Endothelial cell of umbilical vein (primary cell): ENCODE measurements at regions not wholly inside any gene's neighbourhood (a gene's known extent, or its start where the extent isn't known, plus 50 kb on each side); places are given as distances from the start of the nearest gene placed in this dataset.

Experiments
- BruUV-seq: library from RNA; stranded (reverse); fragments of 400-500 nt; replicated peaks from 2 replicates; lab custom pipeline; 2021; lab: Mats Ljungman, UMichigan
- CTCF ChIA-PET: fragments of 300-600, 350-600 bp; sonication (Branson Sonifier 250); formaldehyde crosslinking; loops from one replicate; lab custom pipeline; 2021; ENCODE audit warnings: antibody characterized with exemption, inconsistent platforms; lab: Charles Lee
- POLR2A ChIA-PET: fragments of 300-600, 350-600 bp; sonication (Branson Sonifier 250); formaldehyde crosslinking; loops from one replicate; lab custom pipeline; 2021; ENCODE audit warnings: antibody characterized with exemption, inconsistent platforms; lab: Charles Lee
- DNase-seq: peaks from one replicate; pipeline ENCODE4 v3.0.0-alpha.2; 2011; ENCODE audit warnings: low read depth, low spot score
- FAIRE-seq: peaks from 2 replicates; lab custom pipeline; 2011; peaks lifted over from hg19 to GRCh38; lab: Jason Lieb, UNC
- H2AFZ ChIP-seq: 2 replicates; pipeline ENCODE4 v1.6.0; 2012; ENCODE audit warnings: low read depth, low read length, control low read depth, inconsistent platforms
- H3K27ac ChIP-seq: 2 replicates; pipeline ENCODE4 v1.5.1; 2011; ENCODE audit warnings: low read depth, mild to moderate bottlenecking, control low read depth, low read length, moderate library complexity; ENCODE audit not compliant: insufficient read depth
- H3K27me3 ChIP-seq, 2 experiments: 2 replicates each; pipeline versions ENCODE4 v1.6.0 to v1.6.1; 2011; ENCODE audit warnings: low read length in 2 of 2, mixed read lengths in 1 of 2; ENCODE audit not compliant: control insufficient read depth in 2 of 2, insufficient read depth in 2 of 2
- H3K36me3 ChIP-seq, 2 experiments: 2 replicates in 1 of 2; 3 replicates in 1 of 2; pipeline ENCODE4 v1.5.1; 2011; ENCODE audit warnings: low read length in 2 of 2, mild to moderate bottlenecking in 1 of 2, moderate library complexity in 1 of 2; ENCODE audit not compliant: control insufficient read depth in 2 of 2, insufficient read depth in 2 of 2; ENCODE audit errors: extremely low read depth in 1 of 2
- H3K4me1 ChIP-seq: 3 replicates; pipeline ENCODE4 v1.5.1; 2011; ENCODE audit warnings: mild to moderate bottlenecking, low read length; ENCODE audit not compliant: control insufficient read depth, insufficient read depth; ENCODE audit errors: extremely low read depth
- H3K4me2 ChIP-seq: 2 replicates; pipeline ENCODE4 v1.6.1; 2011; ENCODE audit warnings: low read length, control low read depth, mixed read lengths; ENCODE audit not compliant: insufficient read depth
- H3K4me3 ChIP-seq, 3 experiments: fragments of 200-600 bp in 1 of 3; sonication (generic), shearing (Covaris generic) in 1 of 3; replicated peaks in 1 of 3; 2 replicates each; pipeline ENCODE4 v1.5.1; 2011 to 2016; ENCODE audit warnings: control low read depth in 3 of 3, low read length in 3 of 3, mild to moderate bottlenecking in 2 of 3, inconsistent platforms in 1 of 3, low read depth in 1 of 3, moderate library complexity in 1 of 3; ENCODE audit not compliant: insufficient read depth in 1 of 3
- H3K79me2 ChIP-seq: 2 replicates; pipeline ENCODE4 v1.6.0; 2012; ENCODE audit warnings: low read length, inconsistent platforms; ENCODE audit not compliant: control insufficient read depth, insufficient read depth
- H3K9ac ChIP-seq: replicated peaks from 2 replicates; pipeline ENCODE3; 2011; ENCODE audit warnings: low read length, control low read depth; ENCODE audit not compliant: insufficient read depth; ENCODE audit errors: extremely low read depth
- H3K9me1 ChIP-seq: replicated peaks from 3 replicates; pipeline ENCODE4 v1.6.0; 2011; ENCODE audit warnings: mild to moderate bottlenecking, low read length; ENCODE audit not compliant: control insufficient read depth, insufficient read depth; ENCODE audit errors: extremely low read depth
- H3K9me3 ChIP-seq: replicated peaks from 2 replicates; pipeline ENCODE4 v1.5.1; 2012; ENCODE audit warnings: low read length, inconsistent platforms; ENCODE audit not compliant: control insufficient read depth, insufficient read depth
- H4K20me1 ChIP-seq: replicated peaks from 2 replicates; pipeline ENCODE3; 2011; ENCODE audit warnings: mild to moderate bottlenecking, low read length; ENCODE audit not compliant: control insufficient read depth, insufficient read depth; ENCODE audit errors: extremely low read depth
- EZH2 ChIP-seq: IDR thresholded peaks from 2 replicates; pipeline ENCODE4 v1.6.1; 2012; ENCODE audit warnings: borderline replicate concordance, low read depth, mild to moderate bottlenecking, moderate library complexity, low read length, inconsistent platforms; ENCODE audit not compliant: severe bottlenecking
- FOS ChIP-seq: IDR thresholded peaks from 2 replicates; pipeline ENCODE4 v1.6.1; 2011; ENCODE audit warnings: mild to moderate bottlenecking, low read length, moderate library complexity, borderline replicate concordance; ENCODE audit not compliant: insufficient read depth
- GATA2 ChIP-seq: IDR thresholded peaks from 2 replicates; pipeline ENCODE4 v1.7.0; 2011; ENCODE audit warnings: low read depth, mild to moderate bottlenecking, moderate library complexity, mixed read lengths, low read length; ENCODE audit not compliant: insufficient read length, insufficient read depth
- JUN ChIP-seq: IDR thresholded peaks from 2 replicates; pipeline ENCODE4 v1.6.1; 2011; ENCODE audit warnings: borderline replicate concordance, low read depth; ENCODE audit not compliant: insufficient read length, insufficient read depth
- MYC ChIP-seq: IDR thresholded peaks from one replicate; pipeline ENCODE4 v1.6.1; 2011; ENCODE audit warnings: mild to moderate bottlenecking, low read depth, low read length
- POLR2A ChIP-seq: IDR thresholded peaks from 2 replicates; pipeline ENCODE4 v1.6.1; 2012; ENCODE audit warnings: low read depth, mild to moderate bottlenecking, control low read depth, low read length
- POLR2AphosphoS5 ChIP-seq: IDR thresholded peaks from 2 replicates; pipeline ENCODE4 v1.6.1; 2012; ENCODE audit warnings: low read depth, mild to moderate bottlenecking, control low read depth, low read length, moderate library complexity; ENCODE audit not compliant: insufficient read depth
- dilution Hi-C: fragments of 300-500 bp; cut with MboI; formaldehyde crosslinking; loops from one replicate; pipeline ENCODE4 v1.15.0; 2019; ENCODE audit warnings: low sequenced_read_pairs; ENCODE audit not compliant: extremely low pct_ligation_motif_present
- intact Hi-C: fragments of 100-400 bp; cut with micrococcal nuclease; formaldehyde crosslinking; loops from one replicate; pipeline ENCODE4 v1.10.0; 2022
- TF ChIP-seq, protein P1 (sequence below): IDR thresholded peaks from 2 replicates; pipeline ENCODE4 v1.6.1; 2011; ENCODE audit not compliant: insufficient read depth, insufficient read length
- TF ChIP-seq, protein P2 (sequence below), 2 donors: IDR thresholded peaks; 1 replicate in 1 of 2; 2 replicates in 1 of 2; pipeline ENCODE4 v1.5.1; 2011; ENCODE audit warnings: low read length in 2 of 2, mild to moderate bottlenecking in 2 of 2, moderate library complexity in 2 of 2, control low read depth in 1 of 2, inconsistent platforms in 1 of 2, low read depth in 1 of 2; ENCODE audit not compliant: insufficient read depth in 1 of 2; ENCODE audit errors: extremely low read depth in 1 of 2

DNA sequence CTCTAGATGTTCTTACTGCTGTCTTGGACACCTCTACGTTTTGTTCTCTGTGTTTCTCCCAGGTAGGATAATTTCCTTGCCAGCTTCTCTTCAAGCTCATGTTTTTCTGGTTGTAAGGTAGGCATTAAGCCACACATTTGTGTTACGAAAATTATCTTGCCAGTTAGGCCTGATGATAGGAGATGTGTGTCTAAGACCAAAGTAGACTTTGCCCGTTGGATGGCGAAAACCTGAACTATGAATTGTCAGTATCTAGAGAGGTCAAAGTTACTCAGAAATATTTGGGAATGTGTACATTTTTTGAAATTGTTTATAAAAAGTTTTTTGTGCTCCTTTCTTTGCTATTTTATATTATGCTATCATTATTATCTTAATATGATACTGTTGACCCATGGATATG, 72.8 kb downstream of the FHIP1A start:
- H3K9me1 ChIP-seq = no peaks in the 10 kb centered on the region
- POLR2A ChIA-PET = no interaction called here
- dilution Hi-C loops = no loop called here
- CTCF ChIA-PET = no interaction called here
- no TSS peak for BruUV-seq
- no peaks in the 10 kb centered on the region for H4K20me1 ChIP-seq
- no peaks in the 10 kb centered on the region for H3K36me3 ChIP-seq
- no peak overlapping the region for H3K4me3 ChIP-seq
- no peaks in the 10 kb centered on the region for H3K4me1 ChIP-seq
- H3K79me2 ChIP-seq = no peaks in the 10 kb centered on the region
- no peaks in the 10 kb centered on the region for H3K9me3 ChIP-seq
- no peak for DNase-seq
- FAIRE-seq = no peak
- peaks cover 8 to 21% of the 10 kb centered on the region in 2 experiments for H3K27me3 ChIP-seq
- no peak overlapping the region for H3K4me2 ChIP-seq
- intact Hi-C loops = no loop called here
- H2AFZ ChIP-seq = no peak overlapping the region
- TF ChIP-seq JUN (no peak), EZH2 (no peak), POLR2A (no peak), FOS (no peak), POLR2AphosphoS5 (no peak), GATA2 (no peak), MYC (no peak)
- TF ChIP-seq, protein P1, sequence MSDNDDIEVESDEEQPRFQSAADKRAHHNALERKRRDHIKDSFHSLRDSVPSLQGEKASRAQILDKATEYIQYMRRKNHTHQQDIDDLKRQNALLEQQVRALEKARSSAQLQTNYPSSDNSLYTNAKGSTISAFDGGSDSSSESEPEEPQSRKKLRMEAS = no peak
- TF ChIP-seq, protein P2, sequence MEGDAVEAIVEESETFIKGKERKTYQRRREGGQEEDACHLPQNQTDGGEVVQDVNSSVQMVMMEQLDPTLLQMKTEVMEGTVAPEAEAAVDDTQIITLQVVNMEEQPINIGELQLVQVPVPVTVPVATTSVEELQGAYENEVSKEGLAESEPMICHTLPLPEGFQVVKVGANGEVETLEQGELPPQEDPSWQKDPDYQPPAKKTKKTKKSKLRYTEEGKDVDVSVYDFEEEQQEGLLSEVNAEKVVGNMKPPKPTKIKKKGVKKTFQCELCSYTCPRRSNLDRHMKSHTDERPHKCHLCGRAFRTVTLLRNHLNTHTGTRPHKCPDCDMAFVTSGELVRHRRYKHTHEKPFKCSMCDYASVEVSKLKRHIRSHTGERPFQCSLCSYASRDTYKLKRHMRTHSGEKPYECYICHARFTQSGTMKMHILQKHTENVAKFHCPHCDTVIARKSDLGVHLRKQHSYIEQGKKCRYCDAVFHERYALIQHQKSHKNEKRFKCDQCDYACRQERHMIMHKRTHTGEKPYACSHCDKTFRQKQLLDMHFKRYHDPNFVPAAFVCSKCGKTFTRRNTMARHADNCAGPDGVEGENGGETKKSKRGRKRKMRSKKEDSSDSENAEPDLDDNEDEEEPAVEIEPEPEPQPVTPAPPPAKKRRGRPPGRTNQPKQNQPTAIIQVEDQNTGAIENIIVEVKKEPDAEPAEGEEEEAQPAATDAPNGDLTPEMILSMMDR (IDR thresholded peaks at IDR 0.05; ENCODE audit: extremely low read depth in 1 of 2, insufficient read depth in 1 of 2, low read depth in 1 of 2, low read length in 2 of 2) = no peak
- no peak overlapping the region for H3K27ac ChIP-seq
- H3K9ac ChIP-seq = no peak overlapping the region
